Smooth muscle cell (in vitro differentiated cells): ENCODE measurements at regions not wholly inside any gene's neighbourhood (a gene's known extent, or its start where the extent isn't known, plus 50 kb on each side); places are given as distances from the start of the nearest gene placed in this dataset.

Experiments
- DNase-seq: peaks from one replicate; lab custom pipeline; 2025; ENCODE audit not compliant: unreplicated experiment; lab: John Stamatoyannopoulos, UW
- H2AFZ ChIP-seq: fragments of 200-600 bp; sonication (generic); 2 replicates; pipeline ENCODE4 v1.6.0; 2016; ENCODE audit warnings: antibody characterized with exemption, low read depth, mild to moderate bottlenecking
- H3F3A ChIP-seq: fragments of 200-600 bp; sonication (generic); 2 replicates; pipeline ENCODE4 v1.6.0; 2017; ENCODE audit warnings: antibody characterized with exemption, low read depth
- H3K27ac ChIP-seq: fragments of 200-600 bp; sonication (generic); 2 replicates; pipeline ENCODE4 v1.5.1; 2016; ENCODE audit warnings: low read depth, mild to moderate bottlenecking
- H3K27me3 ChIP-seq: fragments of 200-600 bp; sonication (generic); 2 replicates; pipeline ENCODE4 v1.6.1; 2016; ENCODE audit warnings: low read depth, mild to moderate bottlenecking
- H3K36me3 ChIP-seq: fragments of 200-600 bp; sonication (generic); 2 replicates; pipeline ENCODE4 v1.5.1; 2016; ENCODE audit warnings: low read depth
- H3K4me1 ChIP-seq: fragments of 200-600 bp; sonication (generic); 2 replicates; pipeline ENCODE4 v1.5.1; 2016; ENCODE audit warnings: low read depth
- H3K4me2 ChIP-seq: fragments of 200-600 bp; sonication (generic); 2 replicates; pipeline ENCODE4 v1.6.0; 2016; ENCODE audit warnings: mild to moderate bottlenecking
- H3K4me3 ChIP-seq: fragments of 200-600 bp; sonication (generic); 2 replicates; pipeline ENCODE4 v1.5.1; 2016; ENCODE audit warnings: mild to moderate bottlenecking
- H3K79me2 ChIP-seq: fragments of 200-600 bp; sonication (generic); 2 replicates; pipeline ENCODE4 v1.6.0; 2016; ENCODE audit warnings: low read depth, mild to moderate bottlenecking
- H3K9ac ChIP-seq: fragments of 200-600 bp; sonication (generic); 2 replicates; pipeline ENCODE4 v1.6.0; 2016; ENCODE audit warnings: low read depth
- H3K9me3 ChIP-seq: fragments of 200-600 bp; sonication (generic); replicated peaks from 2 replicates; pipeline ENCODE4 v1.5.1; 2016; ENCODE audit warnings: low read depth
- H4K20me1 ChIP-seq: fragments of 200-600 bp; sonication (generic); 2 replicates; pipeline ENCODE4 v1.6.0; 2016; ENCODE audit warnings: low read depth
- CTCF ChIP-seq: fragments of 200-600 bp; sonication (generic); IDR thresholded peaks from 2 replicates; pipeline ENCODE4 v1.5.1; 2017; ENCODE audit warnings: borderline replicate concordance, mild to moderate bottlenecking, antibody characterized with exemption; ENCODE audit not compliant: insufficient read depth, poor library complexity, severe bottlenecking
- WGBS: methylation state at CpG from one replicate; pipeline ENCODE4 v1.1.7; 2016; ENCODE audit warnings: low lambda C conversion rate; 5-methylcytosine and 5-hydroxymethylcytosine counted together

GRCh38 chr10:121159670-121160069 lies 308.5 kb downstream of the WDR11 start:
- Histone ChIP-seq H3K9me3 (no peaks in the 10 kb centered on the region), H3K9ac (peak overlapping the region; percentile 55), H3K27ac (peak overlapping the region; percentile 68), H2AFZ (no peak overlapping the region), H3K27me3 (no peaks in the 10 kb centered on the region), H3K4me3 (no peak overlapping the region), H3K4me1 (no peaks in the 10 kb centered on the region), H4K20me1 (no peaks in the 10 kb centered on the region), H3F3A (no peaks in the 10 kb centered on the region), H3K36me3 (no peaks in the 10 kb centered on the region), H3K79me2 (no peaks in the 10 kb centered on the region), H3K4me2 (no peak overlapping the region)
- WGBS, result 57% methylated on average over 5 of the region's 5 CpGs
- no peak for DNase-seq
- no peak for TF ChIP-seq CTCF

- TF ChIP-seq CTCF, result no peak
- H3K27me3 ChIP-seq, result no peaks in the 10 kb centered on the region
- H3K9ac ChIP-seq, result no peak overlapping the region
- H3K79me2 ChIP-seq, result no peaks in the 10 kb centered on the region
- DNase-seq, result no peak
- H3K27ac ChIP-seq, result no peak overlapping the region
- 83% methylated on average over 4 of the region's 4 CpGs for WGBS
- H3K4me1 ChIP-seq, result no peaks in the 10 kb centered on the region
- no peak overlapping the region for H2AFZ ChIP-seq
- H3K4me3 ChIP-seq, result no peak overlapping the region
- H3K9me3 ChIP-seq, result no peaks in the 10 kb centered on the region
- H3K4me2 ChIP-seq, result no peak overlapping the region
- H3K36me3 ChIP-seq, result no peaks in the 10 kb centered on the region
- no peaks in the 10 kb centered on the region for H3F3A ChIP-seq
- no peaks in the 10 kb centered on the region for H4K20me1 ChIP-seq
Measured at GRCh38 chr10:121165276-121165675, 314.1 kb downstream of the WDR11 start.

GRCh38 chr10:121167534-121168243 lies 316.5 kb downstream of the WDR11 start:
- Histone ChIP-seq H3K27me3 (no peaks in the 10 kb centered on the region), H3K9ac (no peak overlapping the region), H3K4me3 (no peak overlapping the region), H3F3A (no peaks in the 10 kb centered on the region), H3K27ac (no peak overlapping the region), H2AFZ (no peak overlapping the region), H4K20me1 (no peaks in the 10 kb centered on the region), H3K4me2 (no peak overlapping the region), H3K36me3 (no peaks in the 10 kb centered on the region), H3K79me2 (no peaks in the 10 kb centered on the region), H3K4me1 (no peaks in the 10 kb centered on the region), H3K9me3 (no peaks in the 10 kb centered on the region)
- DNase-seq, result no peak
- TF ChIP-seq CTCF, result no peak
- 93% methylated on average over 10 of the region's 10 CpGs for WGBS

- Histone ChIP-seq H3K9me3 (no peaks in the 10 kb centered on the region), H3K79me2 (no peaks in the 10 kb centered on the region), H3K4me2 (no peak overlapping the region), H3K36me3 (no peaks in the 10 kb centered on the region), H2AFZ (no peak overlapping the region), H3K27ac (no peak overlapping the region), H3K9ac (no peak overlapping the region), H3K4me1 (no peaks in the 10 kb centered on the region), H3F3A (no peaks in the 10 kb centered on the region), H3K27me3 (no peaks in the 10 kb centered on the region), H4K20me1 (no peaks in the 10 kb centered on the region), H3K4me3 (no peak overlapping the region)
- no peak for DNase-seq
- WGBS, result 69% methylated on average over 5 of the region's 5 CpGs
- no peak for TF ChIP-seq CTCF
Measured at GRCh38 chr10:121168545-121169216, 317.5 kb downstream of the WDR11 start.
